ENCODE measurements at regions not wholly inside any gene's neighbourhood (a gene's known extent, or its start where the extent isn't known, plus 50 kb on each side); places are given as distances from the start of the nearest gene placed in this dataset.

- no peak for TF ChIP-seq CTCF (IDR thresholded peaks at IDR 0.05 in 8 of 11, conservative IDR thresholded peaks at IDR 0.05 in 3 of 11)
- TF ChIP-seq POLR2A (IDR thresholded peaks at IDR 0.05): no peak
- no peak for TF ChIP-seq POLR2AphosphoS5 (IDR thresholded peaks at IDR 0.05)
Observed at GRCh38 chr5:164617290-164617689, 1111.9 kb downstream of the MAT2B start.
